GOT3 (cell line): ENCODE measurements at regions not wholly inside any gene's neighbourhood (a gene's known extent, or its start where the extent isn't known, plus 50 kb on each side); places are given as distances from the start of the nearest gene placed in this dataset.
"Not testable (repeated sequence)": the region's sequence is repeated elsewhere in the genome, so short reads cannot be mapped to it uniquely, and the experiment has no call there.

Source experiments
- DNase-seq: peaks from one replicate; lab custom pipeline; 2025; ENCODE audit warnings: mixed read lengths; lab: John Stamatoyannopoulos, UW

GRCh38 chr12:72865921-72866320 lies 593.8 kb downstream of the TRHDE start:
- no peak for DNase-seq

DNA sequence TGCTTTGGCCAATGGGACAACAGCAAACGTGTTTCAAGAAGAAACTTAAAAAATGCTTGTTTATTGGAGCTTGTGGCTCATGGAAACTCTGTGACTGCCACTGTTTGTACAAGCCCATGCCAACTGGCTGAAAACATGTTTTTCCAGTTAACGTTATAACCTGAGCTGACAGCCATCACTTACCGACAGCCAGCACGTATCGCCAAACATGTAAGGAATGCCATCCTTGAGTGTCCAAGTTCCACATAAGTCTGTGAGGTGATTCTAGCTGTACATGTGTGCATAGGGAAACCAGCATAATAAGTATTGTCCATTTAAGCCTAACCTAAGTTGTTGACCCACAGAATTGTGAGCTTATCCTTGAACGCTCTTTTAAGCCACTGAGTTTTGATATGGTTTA lies 596.9 kb downstream of the TRHDE start:
- DNase-seq: no peak

DNA sequence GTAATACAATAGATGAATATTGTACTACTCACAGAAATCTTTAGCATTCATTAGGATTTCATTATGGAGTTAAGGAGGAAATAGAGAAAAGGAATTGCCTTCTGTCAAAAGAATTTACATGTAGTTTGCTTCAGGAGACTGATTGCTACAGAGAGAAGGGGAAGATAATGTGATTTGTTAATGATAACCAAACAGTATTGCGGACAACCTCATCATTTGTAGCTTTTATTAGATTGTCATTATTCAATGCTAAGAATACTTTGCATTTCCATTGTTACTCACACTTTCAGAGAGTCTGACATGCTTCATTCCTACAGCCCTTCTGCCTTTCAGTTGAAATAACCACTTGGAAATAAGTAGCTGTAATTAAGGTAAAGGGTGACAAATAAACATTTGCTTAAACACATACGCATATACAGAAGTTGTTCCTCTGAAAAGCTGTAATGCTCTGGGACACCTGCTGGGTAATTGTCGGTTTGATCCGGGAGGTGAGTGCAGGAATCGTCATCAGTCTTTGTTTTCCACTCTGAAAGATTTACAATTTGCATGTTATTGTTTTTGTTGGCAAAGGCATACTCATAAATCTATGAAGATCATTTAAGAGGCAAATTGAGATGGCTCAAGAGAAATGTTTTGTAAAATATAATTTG lies 600.2 kb downstream of the TRHDE start:
- DNase-seq: no peak

DNA sequence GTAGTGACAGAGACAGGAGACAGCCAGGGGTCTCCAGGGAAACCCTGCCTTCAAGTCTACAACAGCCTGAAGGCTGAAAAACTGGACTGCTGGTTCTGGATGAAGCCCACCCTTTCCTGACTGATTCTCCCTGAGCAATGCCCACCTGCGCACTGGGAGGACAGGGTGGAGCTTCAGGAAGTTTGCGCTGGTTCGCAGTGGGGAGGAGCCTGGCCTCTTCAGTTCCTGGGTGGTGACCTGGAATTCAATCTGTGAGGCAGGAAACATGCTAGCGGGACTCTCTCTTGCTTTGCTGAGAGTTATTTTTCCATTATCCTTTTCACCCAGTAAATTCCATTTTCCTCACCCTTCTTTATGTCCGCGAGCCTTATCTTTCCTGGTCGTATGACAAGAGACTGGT lies 600.8 kb downstream of the TRHDE start:
- DNase-seq: no peak

DNA sequence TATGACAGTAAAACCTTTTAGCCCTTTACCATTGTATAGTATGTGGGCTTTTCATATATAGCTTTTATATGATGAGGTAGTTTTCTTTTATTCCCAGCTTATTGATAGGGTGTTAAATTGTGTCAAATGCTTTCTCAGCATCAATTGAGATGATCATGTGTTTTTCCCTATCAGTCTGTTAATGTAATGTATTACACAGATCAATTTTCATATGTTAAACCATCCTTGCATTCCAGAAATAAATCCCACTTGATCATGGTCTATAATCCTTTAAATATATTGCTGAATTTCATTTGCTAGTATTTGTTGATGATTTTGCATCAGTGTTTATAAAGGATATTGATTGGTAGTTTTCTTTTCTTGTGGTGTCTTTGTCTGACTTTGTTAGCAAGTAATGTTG lies 603.9 kb downstream of the TRHDE start:
- no peak for DNase-seq

GRCh38 chr12:72888693-72889092 lies 616.5 kb downstream of the TRHDE start:
- DNase-seq: no peak

DNA sequence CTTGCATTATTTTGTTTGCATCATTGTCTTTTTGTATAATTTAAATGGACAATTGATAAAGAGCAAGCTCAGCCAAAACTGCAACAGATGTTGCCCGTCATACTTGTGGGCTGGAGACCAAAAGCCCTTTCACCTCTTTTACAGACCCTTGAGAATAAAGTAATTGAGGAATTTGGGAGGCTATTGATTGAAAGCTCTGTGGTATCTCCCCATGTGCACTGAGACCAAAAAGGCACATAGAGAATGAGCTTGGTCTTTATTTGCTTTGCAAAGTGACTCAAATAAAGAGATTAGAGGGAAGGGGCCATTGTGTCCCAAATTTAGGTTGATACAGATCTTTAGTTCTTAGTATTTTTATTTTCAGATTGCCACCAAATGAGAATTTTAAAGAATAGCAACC lies 617.6 kb downstream of the TRHDE start:
- DNase-seq: no peak

DNA sequence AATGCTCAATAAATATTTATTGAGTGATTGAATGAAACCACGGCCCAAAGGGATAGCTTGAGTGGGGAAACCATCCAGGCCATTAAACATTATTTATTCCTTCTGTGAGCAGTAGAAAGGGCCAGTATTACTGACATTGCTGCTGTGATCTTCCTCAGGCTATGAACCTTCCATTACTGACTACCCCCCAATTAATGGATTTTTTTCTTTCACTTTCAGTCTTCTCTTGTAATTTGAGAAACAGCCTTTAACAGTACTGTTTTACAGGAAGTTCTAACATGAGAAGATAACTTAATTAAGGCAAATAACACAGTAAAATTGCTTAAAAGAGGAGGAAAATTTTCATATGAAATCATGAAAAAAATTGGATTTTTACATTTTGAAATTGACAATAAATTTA lies 629.5 kb downstream of the TRHDE start:
- DNase-seq: no peak

GRCh38 chr12:72925716-72926115 lies 653.5 kb downstream of the TRHDE start:
- no peak for DNase-seq

- not testable (repeated sequence) for DNase-seq
Measured at GRCh38 chr12:72931838-72932237, 659.7 kb downstream of the TRHDE start.

DNA sequence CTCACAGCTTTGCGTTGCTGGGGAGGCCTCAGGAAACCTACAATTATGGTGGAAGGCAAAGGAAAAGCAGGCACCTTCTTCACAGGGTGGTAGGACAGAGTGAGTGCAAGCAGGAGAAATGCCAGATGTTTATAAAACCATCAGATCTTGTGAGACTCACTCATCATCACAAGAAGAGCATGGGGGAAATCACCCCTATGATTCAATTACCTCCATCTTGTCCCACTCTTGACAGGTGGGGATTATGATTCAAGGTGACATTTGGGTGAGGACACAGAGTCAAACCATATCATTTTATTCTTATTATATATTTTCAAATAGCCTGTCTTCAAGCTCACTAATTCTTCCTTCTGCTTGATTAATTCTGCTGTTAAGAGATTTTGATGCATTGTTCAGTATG lies 665.3 kb downstream of the TRHDE start:
- DNase-seq: no peak

DNA sequence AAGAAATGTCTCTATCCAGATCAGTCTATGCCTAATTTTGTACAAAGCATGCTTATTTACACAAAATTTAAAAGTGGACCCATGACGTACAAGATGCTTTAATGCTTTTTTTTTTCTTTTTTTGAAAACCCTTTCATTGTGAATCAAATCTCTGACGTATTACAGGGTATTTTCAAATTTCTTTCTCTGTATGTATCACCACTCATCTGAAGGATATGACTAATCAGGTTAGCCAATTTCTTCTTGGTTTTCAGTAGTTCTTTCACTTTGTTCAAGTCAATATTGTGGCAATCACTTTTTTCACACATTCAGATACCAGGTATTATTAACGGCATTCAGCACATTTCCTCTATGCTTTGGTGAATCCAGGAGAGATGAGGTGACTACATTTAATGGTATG lies 685.3 kb downstream of the TRHDE start:
- DNase-seq: no peak

DNA sequence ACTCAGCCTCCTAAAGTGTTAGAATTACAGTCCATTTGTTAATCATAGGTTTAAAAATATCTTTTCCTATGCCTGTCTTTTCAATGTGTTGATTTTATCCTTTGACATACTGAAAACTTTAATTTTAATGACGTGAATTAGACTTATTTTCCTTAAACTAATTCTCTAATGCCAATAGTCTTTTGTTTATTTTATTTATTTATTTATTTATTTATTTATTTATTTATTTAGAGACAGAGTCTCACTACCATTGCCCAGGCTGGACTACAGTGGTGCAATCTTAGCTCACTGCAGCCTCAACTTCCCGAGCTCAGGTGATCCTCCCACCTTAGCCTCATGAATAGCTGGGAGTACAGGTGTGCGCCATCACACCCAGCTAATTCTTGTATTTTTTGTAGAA lies 694.5 kb downstream of the TRHDE start:
- DNase-seq: no peak

DNA sequence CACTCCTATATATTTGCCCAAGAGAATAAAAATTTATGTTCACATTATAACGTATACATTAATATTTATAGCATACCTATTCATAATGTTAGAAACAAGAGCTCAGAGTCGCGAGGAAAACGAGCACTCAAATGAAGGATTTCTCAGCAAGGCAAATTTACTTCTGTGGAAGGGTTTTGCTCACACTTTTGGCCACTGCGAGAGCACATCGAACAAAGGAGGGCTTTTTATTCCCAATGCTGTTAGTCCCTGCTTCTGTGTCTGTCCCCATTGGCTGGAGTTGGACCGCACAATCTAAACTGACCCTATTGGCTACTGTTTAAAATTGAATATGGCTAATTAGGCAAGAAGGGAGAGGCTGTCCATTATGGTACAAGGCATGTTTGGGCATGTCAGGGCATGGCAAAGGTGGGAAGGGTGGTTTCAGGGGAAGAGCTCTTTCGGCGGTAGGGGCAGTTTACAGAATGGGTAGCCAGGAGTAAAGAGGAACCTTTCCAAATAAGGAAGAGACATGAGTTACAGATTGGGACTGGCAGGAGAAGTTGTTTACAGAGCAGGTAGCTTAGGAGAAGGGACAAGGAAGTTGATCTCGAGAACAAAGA lies 702.9 kb downstream of the TRHDE start:
- no peak for DNase-seq

GRCh38 chr12:72978999-72979398 lies 706.8 kb downstream of the TRHDE start:
- no peak for DNase-seq

DNA sequence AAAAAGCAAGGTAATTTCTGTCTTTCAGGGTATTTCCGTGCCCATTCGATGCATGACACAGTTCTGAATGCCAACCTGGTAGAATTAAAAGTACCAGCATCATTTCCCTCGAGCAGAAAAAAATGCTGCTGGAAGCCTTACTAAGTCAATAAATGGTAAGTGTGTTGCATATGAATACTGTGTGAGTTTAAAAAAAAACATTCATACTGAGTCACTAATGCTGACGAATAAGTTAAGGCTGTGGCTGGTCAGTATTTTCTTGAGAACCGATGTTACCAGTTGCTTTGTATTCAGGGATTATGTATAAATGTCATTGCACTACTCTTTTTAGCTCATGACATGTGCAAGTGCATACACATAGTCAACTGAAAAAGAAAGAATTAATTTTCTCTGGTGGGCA lies 710.2 kb downstream of the TRHDE start:
- DNase-seq: no peak

- no peak for DNase-seq
Measured at GRCh38 chr12:72986963-72987362, 714.8 kb downstream of the TRHDE start.

DNA sequence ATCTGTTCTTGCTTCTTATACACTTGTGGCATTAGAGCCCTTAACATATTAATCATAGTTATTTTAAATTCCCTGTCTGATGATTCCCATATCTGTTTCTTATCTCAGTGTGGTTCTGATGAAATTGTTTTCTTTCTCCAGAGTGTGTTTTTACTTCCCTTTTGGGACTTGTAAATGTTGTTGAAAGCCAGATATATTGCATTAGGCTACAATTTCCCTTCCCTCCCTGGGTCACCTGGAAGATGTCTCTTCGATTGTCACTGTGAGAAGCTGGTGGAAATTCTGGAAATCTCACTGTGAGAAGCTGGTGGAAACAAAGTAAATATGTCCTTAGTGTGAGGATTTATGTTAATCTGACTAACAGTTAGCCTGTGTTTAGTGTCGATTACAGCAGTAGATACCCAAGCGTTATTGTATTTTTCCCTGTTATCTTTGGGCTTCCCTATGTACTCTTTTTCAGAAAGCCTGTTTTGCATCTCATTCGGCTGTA lies 717.3 kb downstream of the TRHDE start:
- no peak for DNase-seq

- DNase-seq: not testable (repeated sequence)
Measured at GRCh38 chr12:72995029-72995428, 722.9 kb downstream of the TRHDE start.

DNA sequence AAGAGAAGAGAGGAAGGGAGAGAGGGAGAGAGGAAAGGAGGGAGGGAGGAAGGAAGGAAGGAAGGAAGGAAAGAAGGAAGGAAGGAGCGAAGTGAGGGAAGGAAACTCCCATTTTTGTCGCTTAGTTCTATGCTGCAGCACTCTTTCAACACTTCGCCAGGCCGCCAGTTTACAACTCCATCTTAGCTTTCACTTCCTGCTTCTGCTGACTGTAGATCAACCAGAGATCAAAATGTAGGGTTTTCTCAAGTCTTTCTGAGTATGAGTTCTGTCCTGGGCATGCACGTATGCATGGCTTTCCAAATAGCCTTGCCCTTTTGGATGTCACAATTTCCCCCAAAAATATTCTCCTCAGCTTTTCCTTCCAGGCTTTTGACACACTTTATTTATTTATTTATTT lies 723.4 kb downstream of the TRHDE start:
- no peak for DNase-seq

- DNase-seq: not testable (repeated sequence)
Measured at GRCh38 chr12:73001806-73002205, 729.6 kb downstream of the TRHDE start.

DNA sequence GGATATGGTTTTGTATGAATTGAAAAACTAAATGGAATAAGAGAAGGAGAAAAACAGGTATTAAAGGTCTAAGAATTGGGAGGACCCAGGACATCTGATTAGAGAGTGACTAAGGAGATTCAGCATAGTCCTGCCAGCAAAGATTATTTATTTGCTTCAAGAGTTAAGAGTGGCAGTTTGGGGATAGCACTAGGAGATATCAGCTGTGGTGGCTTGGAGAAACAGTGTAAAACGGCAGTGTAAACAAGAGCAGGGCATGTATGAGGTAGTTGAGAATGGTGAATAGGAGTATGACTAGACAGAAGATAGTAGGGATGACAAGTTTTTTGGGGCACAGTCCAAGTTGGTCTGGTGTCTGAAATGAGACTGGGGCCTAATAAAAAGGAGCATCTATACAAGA lies 730.3 kb downstream of the TRHDE start:
- not testable (repeated sequence) for DNase-seq

DNA sequence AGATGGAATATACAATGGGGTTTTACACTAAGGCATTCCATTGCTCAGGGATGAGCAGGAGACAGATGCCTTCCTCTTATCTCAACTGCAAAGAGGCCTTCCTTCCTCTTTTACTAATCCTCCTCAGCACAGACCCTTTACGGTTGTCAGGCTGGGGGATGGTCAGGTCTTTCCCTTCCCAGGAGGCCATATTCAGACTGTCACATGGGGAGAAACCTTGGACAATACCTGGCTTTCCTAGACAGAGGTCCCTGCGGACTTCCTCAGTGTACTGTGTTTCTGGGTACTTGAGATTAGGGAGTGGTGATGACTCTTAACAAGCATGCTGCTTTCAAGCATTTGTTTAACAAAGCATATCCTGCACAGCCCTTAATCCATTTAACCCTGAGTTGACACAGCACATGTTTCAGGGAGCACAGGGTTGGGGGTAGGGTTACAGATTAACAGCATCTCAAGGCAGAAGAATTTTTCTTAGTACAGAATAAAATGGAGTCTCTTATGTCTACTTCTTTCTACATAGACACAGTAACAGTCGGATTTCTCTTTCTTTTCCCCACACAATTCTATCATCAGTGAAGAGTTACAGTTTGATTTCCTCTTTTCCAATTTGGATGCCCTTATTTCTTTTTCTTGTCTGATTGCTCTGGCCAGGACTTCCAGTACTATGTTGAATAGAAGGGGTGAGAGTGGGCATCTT lies 737.1 kb downstream of the TRHDE start:
- DNase-seq: not testable (repeated sequence)
